ENCODE measurements at regions not wholly inside any gene's neighbourhood (a gene's known extent, or its start where the extent isn't known, plus 50 kb on each side); places are given as distances from the start of the nearest gene placed in this dataset.

DNA sequence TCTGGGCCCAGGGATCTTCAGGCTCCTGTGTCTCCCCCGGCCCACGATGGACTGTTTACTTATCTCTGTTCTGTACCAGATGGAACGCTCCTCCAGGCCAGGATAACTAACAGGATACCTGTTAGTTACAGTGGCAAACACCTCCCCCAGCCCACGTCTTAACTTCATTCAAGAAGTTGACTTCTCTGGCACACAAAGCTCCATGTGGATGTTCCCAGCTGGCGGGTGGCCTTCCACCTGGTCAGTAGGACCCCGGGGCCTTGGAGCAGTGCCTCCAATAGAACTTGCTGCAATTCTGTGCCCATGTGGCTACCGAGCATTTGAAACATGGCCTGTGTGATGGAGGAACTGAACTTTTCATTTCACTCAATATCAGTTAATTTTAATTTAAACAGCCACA, 165.1 kb upstream of the GLI2 start:
- Histone ChIP-seq H3K9ac (ENCODE audit: low read length) (no peak overlapping the region), H3K27ac (ENCODE audit: low read depth, low read length) (no peak overlapping the region), H3K9me3 (ENCODE audit: insufficient read depth, low read depth, low read length) (no peaks in the 10 kb centered on the region), H3K4me2 (ENCODE audit: low read length) (no peak overlapping the region), H3K36me3 (ENCODE audit: insufficient read depth, low read length) (no peaks in the 10 kb centered on the region), H3K27me3 (ENCODE audit: insufficient read depth, low read length) (peaks cover 30% of the 10 kb centered on the region), H3K4me3 (ENCODE audit: insufficient read depth, low read depth, low read length) (no peak overlapping the region), H4K20me1 (ENCODE audit: insufficient read depth, low read length) (no peaks in the 10 kb centered on the region), H3K79me2 (ENCODE audit: insufficient read depth, low read length) (no peaks in the 10 kb centered on the region), H2AFZ (ENCODE audit: low read depth, low read length) (no peak overlapping the region), H3K4me1 (ENCODE audit: insufficient read depth, low read length) (peaks cover 39% of the 10 kb centered on the region)
- H3K27ac Mint-ChIP-seq (ENCODE audit: unreplicated experiment) = peak overlapping the region; percentile 34
- no peak for FAIRE-seq
- no peak for TF ChIP-seq EZH2 (IDR thresholded peaks at IDR 0.05; ENCODE audit: insufficient read depth, low read length)
- TF ChIP-seq, protein P1, sequence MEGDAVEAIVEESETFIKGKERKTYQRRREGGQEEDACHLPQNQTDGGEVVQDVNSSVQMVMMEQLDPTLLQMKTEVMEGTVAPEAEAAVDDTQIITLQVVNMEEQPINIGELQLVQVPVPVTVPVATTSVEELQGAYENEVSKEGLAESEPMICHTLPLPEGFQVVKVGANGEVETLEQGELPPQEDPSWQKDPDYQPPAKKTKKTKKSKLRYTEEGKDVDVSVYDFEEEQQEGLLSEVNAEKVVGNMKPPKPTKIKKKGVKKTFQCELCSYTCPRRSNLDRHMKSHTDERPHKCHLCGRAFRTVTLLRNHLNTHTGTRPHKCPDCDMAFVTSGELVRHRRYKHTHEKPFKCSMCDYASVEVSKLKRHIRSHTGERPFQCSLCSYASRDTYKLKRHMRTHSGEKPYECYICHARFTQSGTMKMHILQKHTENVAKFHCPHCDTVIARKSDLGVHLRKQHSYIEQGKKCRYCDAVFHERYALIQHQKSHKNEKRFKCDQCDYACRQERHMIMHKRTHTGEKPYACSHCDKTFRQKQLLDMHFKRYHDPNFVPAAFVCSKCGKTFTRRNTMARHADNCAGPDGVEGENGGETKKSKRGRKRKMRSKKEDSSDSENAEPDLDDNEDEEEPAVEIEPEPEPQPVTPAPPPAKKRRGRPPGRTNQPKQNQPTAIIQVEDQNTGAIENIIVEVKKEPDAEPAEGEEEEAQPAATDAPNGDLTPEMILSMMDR (IDR thresholded peaks at IDR 0.05; ENCODE audit: insufficient read depth, low read depth, low read length) = no peak
- DNase-seq (ENCODE audit: low read depth) = no peak
- H3K4me1 Mint-ChIP-seq (ENCODE audit: low read depth, unreplicated experiment) = peaks cover 14% of the 10 kb centered on the region
- no peak overlapping the region for H3K4me3 Mint-ChIP-seq (ENCODE audit: unreplicated experiment)
- peaks cover 69% of the 10 kb centered on the region for H3K27me3 Mint-ChIP-seq (ENCODE audit: low read depth, unreplicated experiment)
- H3K36me3 Mint-ChIP-seq (ENCODE audit: low read depth, unreplicated experiment) = peaks cover 4% of the 10 kb centered on the region
- no peaks in the 10 kb centered on the region for H3K9me3 Mint-ChIP-seq (ENCODE audit: unreplicated experiment)

DNA sequence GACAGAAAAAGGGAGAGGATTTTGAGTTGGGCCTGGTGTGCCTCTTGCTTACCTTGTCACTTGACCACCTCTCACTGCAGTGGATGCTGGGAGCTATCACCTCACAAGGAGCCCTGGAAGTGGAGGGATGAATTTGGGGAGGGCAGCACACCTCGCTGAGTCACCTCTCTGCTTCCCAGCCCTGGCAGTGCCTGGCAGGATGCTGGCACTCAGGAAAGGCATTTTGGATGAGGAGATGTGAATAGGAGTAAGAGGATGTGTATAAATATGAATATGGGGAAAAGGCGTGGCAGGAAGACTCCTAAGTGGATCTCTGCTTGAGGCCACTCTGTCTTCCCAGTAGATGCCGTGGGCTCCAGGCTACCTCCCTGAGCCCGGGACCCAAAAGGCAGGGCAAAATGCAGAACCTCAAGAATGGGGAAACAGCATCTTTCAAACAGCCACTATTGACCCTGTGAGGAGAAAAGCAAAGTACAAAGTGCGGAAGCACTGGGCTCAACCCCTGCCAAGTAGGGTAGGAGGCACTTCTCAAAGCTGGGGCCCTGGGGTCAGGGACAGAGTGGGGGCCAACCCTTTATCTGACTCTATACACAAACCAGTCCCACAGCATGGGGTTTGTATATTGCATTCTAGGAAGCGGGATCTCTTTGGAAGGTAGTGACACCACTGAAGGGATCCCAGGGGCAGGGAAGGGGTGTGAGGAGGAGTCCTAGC, 164.5 kb upstream of the GLI2 start:
- peaks cover 32% of the 10 kb centered on the region for H3K4me1 ChIP-seq (ENCODE audit: insufficient read depth, low read length)
- no peak overlapping the region for H3K27ac Mint-ChIP-seq (ENCODE audit: unreplicated experiment)
- no peak for FAIRE-seq
- no peak overlapping the region for H2AFZ ChIP-seq (ENCODE audit: low read depth, low read length)
- TF ChIP-seq, protein P1 (IDR thresholded peaks at IDR 0.05; ENCODE audit: insufficient read depth, low read depth, low read length) = no peak
- TF ChIP-seq EZH2 (IDR thresholded peaks at IDR 0.05; ENCODE audit: insufficient read depth, low read length) = no peak
- H3K4me3 ChIP-seq (ENCODE audit: insufficient read depth, low read depth, low read length) = no peak overlapping the region
- no peak overlapping the region for H3K9ac ChIP-seq (ENCODE audit: low read length)
- no peaks in the 10 kb centered on the region for H3K9me3 Mint-ChIP-seq (ENCODE audit: unreplicated experiment)
- peaks cover 9% of the 10 kb centered on the region for H3K4me1 Mint-ChIP-seq (ENCODE audit: low read depth, unreplicated experiment)
- H3K4me3 Mint-ChIP-seq (ENCODE audit: unreplicated experiment) = no peak overlapping the region
- H3K27me3 ChIP-seq (ENCODE audit: insufficient read depth, low read length) = peaks cover 31% of the 10 kb centered on the region
- H3K36me3 Mint-ChIP-seq (ENCODE audit: low read depth, unreplicated experiment) = peaks cover 4% of the 10 kb centered on the region
- no peak overlapping the region for H3K27ac ChIP-seq (ENCODE audit: low read depth, low read length)
- H3K27me3 Mint-ChIP-seq (ENCODE audit: low read depth, unreplicated experiment) = peaks cover 70% of the 10 kb centered on the region
- no peak for DNase-seq (ENCODE audit: low read depth)
- no peaks in the 10 kb centered on the region for H3K79me2 ChIP-seq (ENCODE audit: insufficient read depth, low read length)
- no peaks in the 10 kb centered on the region for H3K9me3 ChIP-seq (ENCODE audit: insufficient read depth, low read depth, low read length)
- no peaks in the 10 kb centered on the region for H4K20me1 ChIP-seq (ENCODE audit: insufficient read depth, low read length)
- H3K4me2 ChIP-seq (ENCODE audit: low read length) = no peak overlapping the region
- H3K36me3 ChIP-seq (ENCODE audit: insufficient read depth, low read length) = no peaks in the 10 kb centered on the region

DNA sequence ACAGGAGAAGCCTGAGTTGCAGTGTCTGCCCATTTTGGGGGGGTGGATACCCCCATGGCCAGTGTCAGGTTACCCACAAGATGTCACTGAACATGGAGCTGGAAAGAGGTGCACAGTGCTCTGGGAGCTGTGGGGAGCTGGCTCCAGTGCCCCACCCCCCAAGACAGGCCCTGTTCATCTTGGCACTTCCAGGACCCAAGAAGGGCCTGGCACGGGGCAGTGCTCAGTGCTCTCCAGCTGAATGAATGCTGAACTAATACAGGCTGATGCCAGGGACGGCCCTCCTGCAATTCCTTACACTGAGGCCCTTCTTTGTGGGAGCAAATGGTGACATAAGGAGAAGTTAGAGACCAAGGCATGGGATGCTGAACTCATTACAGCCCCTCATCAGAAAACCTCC, 163.4 kb upstream of the GLI2 start:
- H3K27me3 Mint-ChIP-seq (ENCODE audit: low read depth, unreplicated experiment) = peaks cover 71% of the 10 kb centered on the region
- H4K20me1 ChIP-seq (ENCODE audit: insufficient read depth, low read length) = no peaks in the 10 kb centered on the region
- no peaks in the 10 kb centered on the region for H3K9me3 Mint-ChIP-seq (ENCODE audit: unreplicated experiment)
- H3K4me2 ChIP-seq (ENCODE audit: low read length) = no peak overlapping the region
- no peaks in the 10 kb centered on the region for H3K9me3 ChIP-seq (ENCODE audit: insufficient read depth, low read depth, low read length)
- no peak overlapping the region for H3K4me3 Mint-ChIP-seq (ENCODE audit: unreplicated experiment)
- peaks cover 22% of the 10 kb centered on the region for H3K4me1 ChIP-seq (ENCODE audit: insufficient read depth, low read length)
- FAIRE-seq = no peak
- H3K36me3 Mint-ChIP-seq (ENCODE audit: low read depth, unreplicated experiment) = peaks cover 4% of the 10 kb centered on the region
- DNase-seq (ENCODE audit: low read depth) = no peak
- H2AFZ ChIP-seq (ENCODE audit: low read depth, low read length) = no peak overlapping the region
- no peak overlapping the region for H3K27ac Mint-ChIP-seq (ENCODE audit: unreplicated experiment)
- H3K27ac ChIP-seq (ENCODE audit: low read depth, low read length) = no peak overlapping the region
- peaks cover 31% of the 10 kb centered on the region for H3K27me3 ChIP-seq (ENCODE audit: insufficient read depth, low read length)
- no peaks in the 10 kb centered on the region for H3K36me3 ChIP-seq (ENCODE audit: insufficient read depth, low read length)
- no peak for TF ChIP-seq EZH2 (IDR thresholded peaks at IDR 0.05; ENCODE audit: insufficient read depth, low read length)
- TF ChIP-seq, protein P1 (IDR thresholded peaks at IDR 0.05; ENCODE audit: insufficient read depth, low read depth, low read length) = no peak
- no peaks in the 10 kb centered on the region for H3K79me2 ChIP-seq (ENCODE audit: insufficient read depth, low read length)
- H3K4me1 Mint-ChIP-seq (ENCODE audit: low read depth, unreplicated experiment) = peaks cover 5% of the 10 kb centered on the region
- H3K4me3 ChIP-seq (ENCODE audit: insufficient read depth, low read depth, low read length) = no peak overlapping the region
- no peak overlapping the region for H3K9ac ChIP-seq (ENCODE audit: low read length)

Data from astrocyte (in vitro differentiated cells and primary cell).